HL-60 (cell line): ENCODE measurements at regions not wholly inside any gene's neighbourhood (a gene's known extent, or its start where the extent isn't known, plus 50 kb on each side); places are given as distances from the start of the nearest gene placed in this dataset.

ENCODE experiments used
- DNase-seq, 2 experiments: peaks; one replicate each; pipeline ENCODE4 v3.0.0-alpha.2; 2010 to 2020; ENCODE audit warnings: low read depth in 1 of 2, low spot score in 1 of 2
- H3K27ac ChIP-seq: fragments of 250-450 bp; sonication (Bioruptor Pico); replicated peaks from 2 replicates; pipeline ENCODE4 v1.5.1; 2020; ENCODE audit warnings: mild to moderate bottlenecking, moderate library complexity
- H3K27me3 ChIP-seq: fragments of 250-450 bp; sonication (Bioruptor Pico); 2 replicates; pipeline ENCODE4 v1.5.1; 2021; ENCODE audit warnings: mild to moderate bottlenecking, moderate library complexity; ENCODE audit not compliant: insufficient read depth, poor library complexity, severe bottlenecking
- H3K4me3 ChIP-seq: replicated peaks from 2 replicates; pipeline ENCODE4 v1.5.1; 2011; ENCODE audit warnings: mild to moderate bottlenecking, control low read depth, low read length; ENCODE audit not compliant: insufficient read depth
- GABPA ChIP-seq: IDR thresholded peaks from 2 replicates; pipeline ENCODE4 v1.6.1; 2012; ENCODE audit warnings: low read depth
- POLR2AphosphoS5 ChIP-seq: IDR thresholded peaks from 2 replicates; pipeline ENCODE4 v1.6.1; 2012; ENCODE audit warnings: low read depth
- REST ChIP-seq: IDR thresholded peaks from 2 replicates; pipeline ENCODE4 v1.6.1; 2012; ENCODE audit warnings: low read depth; ENCODE audit not compliant: insufficient replicate concordance
- SPI1 ChIP-seq: IDR thresholded peaks from 2 replicates; pipeline ENCODE4 v1.6.1; 2012; ENCODE audit warnings: low read depth, mild to moderate bottlenecking, borderline replicate concordance
- TF ChIP-seq, protein P1 (sequence below): IDR thresholded peaks from one replicate; pipeline ENCODE4 v1.5.1; 2011; ENCODE audit warnings: low read length, control low read depth, inconsistent platforms; ENCODE audit not compliant: insufficient read depth

GRCh38 chr20:52779125-52779524 lies 193.0 kb upstream of the TSHZ2 start:
- Histone ChIP-seq H3K27me3 (peaks cover 4% of the 10 kb centered on the region), H3K4me3 (no peak overlapping the region), H3K27ac (no peak overlapping the region)
- no peak for DNase-seq
- TF ChIP-seq GABPA, result no peak
- TF ChIP-seq SPI1, result no peak
- TF ChIP-seq, protein P1, sequence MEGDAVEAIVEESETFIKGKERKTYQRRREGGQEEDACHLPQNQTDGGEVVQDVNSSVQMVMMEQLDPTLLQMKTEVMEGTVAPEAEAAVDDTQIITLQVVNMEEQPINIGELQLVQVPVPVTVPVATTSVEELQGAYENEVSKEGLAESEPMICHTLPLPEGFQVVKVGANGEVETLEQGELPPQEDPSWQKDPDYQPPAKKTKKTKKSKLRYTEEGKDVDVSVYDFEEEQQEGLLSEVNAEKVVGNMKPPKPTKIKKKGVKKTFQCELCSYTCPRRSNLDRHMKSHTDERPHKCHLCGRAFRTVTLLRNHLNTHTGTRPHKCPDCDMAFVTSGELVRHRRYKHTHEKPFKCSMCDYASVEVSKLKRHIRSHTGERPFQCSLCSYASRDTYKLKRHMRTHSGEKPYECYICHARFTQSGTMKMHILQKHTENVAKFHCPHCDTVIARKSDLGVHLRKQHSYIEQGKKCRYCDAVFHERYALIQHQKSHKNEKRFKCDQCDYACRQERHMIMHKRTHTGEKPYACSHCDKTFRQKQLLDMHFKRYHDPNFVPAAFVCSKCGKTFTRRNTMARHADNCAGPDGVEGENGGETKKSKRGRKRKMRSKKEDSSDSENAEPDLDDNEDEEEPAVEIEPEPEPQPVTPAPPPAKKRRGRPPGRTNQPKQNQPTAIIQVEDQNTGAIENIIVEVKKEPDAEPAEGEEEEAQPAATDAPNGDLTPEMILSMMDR, result no peak
- no peak for TF ChIP-seq REST

DNA sequence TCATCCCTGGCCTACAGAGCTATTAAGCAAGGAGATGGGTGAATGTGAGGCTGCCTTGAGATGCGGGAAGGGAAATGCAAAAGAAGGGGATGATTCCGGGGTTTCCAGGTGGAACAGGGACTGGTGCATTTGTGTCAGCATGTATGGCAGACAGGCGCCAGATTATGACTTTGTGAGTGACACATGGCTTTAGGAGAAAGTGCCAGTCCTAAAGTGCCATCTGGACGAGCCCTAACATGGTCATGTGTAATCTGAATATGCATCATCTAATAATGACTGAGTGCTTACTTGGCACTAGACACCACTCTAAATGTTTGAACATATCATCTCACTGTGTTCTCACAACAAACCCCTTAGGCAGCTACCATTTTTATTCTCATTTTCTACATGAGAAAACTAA lies 195.0 kb upstream of the TSHZ2 start:
- Histone ChIP-seq H3K27ac (no peak overlapping the region), H3K27me3 (peaks cover 4% of the 10 kb centered on the region), H3K4me3 (no peak overlapping the region)
- DNase-seq, result no peak
- TF ChIP-seq SPI1 (no peak), POLR2AphosphoS5 (no peak), GABPA (no peak), REST (no peak)
- TF ChIP-seq, protein P1, result no peak

- H3K27me3 ChIP-seq, result peaks cover 4% of the 10 kb centered on the region
- TF ChIP-seq GABPA, result no peak
- TF ChIP-seq POLR2AphosphoS5, result no peak
- TF ChIP-seq, protein P1, result no peak
- TF ChIP-seq SPI1, result no peak
- no peak for TF ChIP-seq REST
- no peak overlapping the region for H3K27ac ChIP-seq
- no peak overlapping the region for H3K4me3 ChIP-seq
- DNase-seq, result no peak
Observed at GRCh38 chr20:52775786-52776185, 196.4 kb upstream of the TSHZ2 start.
